Epithelial cell of proximal tubule (primary cell): ENCODE measurements at regions not wholly inside any gene's neighbourhood (a gene's known extent, or its start where the extent isn't known, plus 50 kb on each side); places are given as distances from the start of the nearest gene placed in this dataset.

Experiments used
- DNase-seq: peaks from one replicate; pipeline ENCODE4 v3.0.0-alpha.2; 2011; ENCODE audit warnings: low read depth
- H3K4me3 ChIP-seq: 2 replicates; pipeline ENCODE4 v1.5.1; 2011; ENCODE audit warnings: low read depth, mild to moderate bottlenecking, low read length
- CTCF ChIP-seq: conservative IDR thresholded peaks from 2 replicates; pipeline ENCODE4 v1.5.1; 2012; ENCODE audit warnings: low read depth, mild to moderate bottlenecking, low read length

DNA sequence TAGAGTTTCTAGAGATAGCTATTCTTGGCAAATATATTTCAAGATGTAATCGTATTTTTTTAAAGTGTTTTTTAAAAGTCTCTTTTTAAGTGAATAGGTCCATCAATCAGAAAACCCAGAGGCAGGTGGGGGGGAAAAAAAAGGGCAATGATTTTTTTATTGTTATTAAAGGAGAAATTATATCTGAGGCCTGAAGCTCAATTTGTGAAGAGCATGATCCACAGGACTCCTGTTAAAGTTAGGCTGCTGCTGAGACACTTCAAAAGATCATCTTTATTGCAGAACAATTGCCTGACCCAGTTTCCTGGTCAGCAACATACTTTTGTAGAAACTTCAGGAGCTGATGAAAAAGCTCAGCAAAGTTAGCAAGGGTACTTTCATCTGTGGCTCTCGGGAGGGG is 326.2 kb downstream of the RASEF start:
- no peak for TF ChIP-seq CTCF
- DNase-seq = no peak
- no peak overlapping the region for H3K4me3 ChIP-seq

GRCh38 chr9:82745919-82746318 is 317.0 kb downstream of the RASEF start:
- TF ChIP-seq CTCF = no peak
- no peak overlapping the region for H3K4me3 ChIP-seq
- DNase-seq = no peak

DNA sequence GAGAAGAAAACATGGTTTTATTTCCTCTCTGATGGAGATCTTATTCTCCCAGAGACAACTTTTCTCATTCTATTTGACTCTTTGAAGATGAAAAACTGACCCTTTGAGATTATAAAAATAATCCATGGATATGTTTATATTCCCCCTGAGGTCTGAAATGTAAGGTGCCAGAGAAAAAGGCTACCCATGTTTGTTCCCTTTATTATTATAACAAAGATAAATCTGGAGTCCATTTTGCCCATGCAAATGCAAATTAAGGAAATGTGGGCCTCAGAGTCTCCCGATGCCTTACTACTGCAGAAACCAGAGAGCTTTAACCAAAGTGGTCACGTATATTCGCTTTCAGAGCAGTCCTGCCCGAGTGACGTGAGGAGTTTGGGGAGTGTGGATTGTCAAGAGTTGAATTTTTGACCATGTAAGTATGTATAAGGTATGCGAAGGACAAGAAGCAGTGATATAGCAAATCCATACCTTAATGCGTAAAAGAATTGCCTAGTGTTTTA is 312.5 kb downstream of the RASEF start:
- no peak for TF ChIP-seq CTCF
- no peak overlapping the region for H3K4me3 ChIP-seq
- no peak for DNase-seq

DNA sequence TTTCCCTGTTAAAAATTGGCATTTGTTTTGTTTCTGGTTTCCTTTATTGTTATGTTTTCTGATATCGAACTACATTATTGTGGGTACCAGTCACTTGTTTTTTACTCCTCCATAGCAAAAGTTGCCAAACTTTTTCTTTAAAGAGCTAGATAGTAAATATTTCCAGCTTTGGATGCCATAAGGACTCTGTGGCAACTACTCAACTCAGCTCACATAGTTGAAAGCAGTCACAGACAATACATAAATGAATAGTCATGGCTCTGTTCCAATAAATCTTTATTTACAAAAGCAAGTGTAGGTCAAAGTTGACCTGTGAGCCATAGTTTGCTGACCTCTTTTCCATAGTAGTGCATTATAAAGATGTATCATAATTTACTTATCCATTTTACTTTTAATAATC is 305.0 kb downstream of the RASEF start:
- no peak for DNase-seq
- H3K4me3 ChIP-seq = no peak overlapping the region
- TF ChIP-seq CTCF = no peak

DNA sequence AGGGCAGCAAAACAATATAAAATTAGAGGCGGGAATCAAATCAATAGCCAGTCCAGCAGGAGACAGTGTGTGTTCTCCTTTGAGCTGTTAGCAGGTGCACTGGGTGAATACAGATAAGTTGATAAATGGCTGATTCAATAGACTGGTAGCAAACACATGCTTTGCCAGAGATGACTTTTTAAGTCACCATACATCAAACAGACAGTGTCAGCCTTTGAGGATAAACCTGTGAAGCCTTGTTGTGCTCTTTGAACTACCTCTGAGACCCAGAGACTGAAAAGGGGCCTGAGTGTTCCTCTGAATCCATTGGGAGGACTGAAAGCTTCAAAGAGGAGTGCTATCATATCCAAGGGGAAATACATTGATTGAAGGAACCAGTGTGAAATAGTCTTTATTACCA is 301.9 kb downstream of the RASEF start:
- no peak for TF ChIP-seq CTCF
- no peak for DNase-seq
- H3K4me3 ChIP-seq = no peak overlapping the region

- H3K4me3 ChIP-seq = no peak overlapping the region
- no peak for TF ChIP-seq CTCF
- no peak for DNase-seq
Measured at GRCh38 chr9:82761956-82762355, 301.0 kb downstream of the RASEF start.

GRCh38 chr9:82763656-82764055 is 299.3 kb downstream of the RASEF start:
- peak; percentile 13 for TF ChIP-seq CTCF
- no peak for DNase-seq
- no peak overlapping the region for H3K4me3 ChIP-seq
